ENCODE measurements at regions not wholly inside any gene's neighbourhood (a gene's known extent, or its start where the extent isn't known, plus 50 kb on each side); places are given as distances from the start of the nearest gene placed in this dataset.

DNA sequence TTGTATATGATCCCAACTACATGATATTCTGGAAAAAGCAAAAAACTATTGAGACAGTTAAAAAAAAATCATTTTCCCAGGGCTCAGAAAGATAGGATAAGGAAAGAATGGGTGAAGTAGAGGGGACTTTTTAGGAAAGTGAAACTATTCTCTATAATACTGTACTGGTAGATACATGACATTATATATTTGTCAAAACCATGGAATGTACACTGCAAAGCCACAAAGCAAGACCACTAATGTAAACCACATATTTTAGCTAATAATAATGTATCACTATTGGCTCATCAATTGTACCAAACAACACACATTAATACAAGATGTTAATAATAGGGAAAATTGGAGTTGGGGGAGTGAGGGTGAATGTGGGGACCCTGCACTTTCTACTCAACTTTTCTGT is 182.6 kb downstream of the EFNB2 start:
- intact Hi-C loops (cut with DNase I) = no loop called here
- no peak for TF ChIP-seq POLR2A (IDR thresholded peaks at IDR 0.05)
- TF ChIP-seq, protein P1, sequence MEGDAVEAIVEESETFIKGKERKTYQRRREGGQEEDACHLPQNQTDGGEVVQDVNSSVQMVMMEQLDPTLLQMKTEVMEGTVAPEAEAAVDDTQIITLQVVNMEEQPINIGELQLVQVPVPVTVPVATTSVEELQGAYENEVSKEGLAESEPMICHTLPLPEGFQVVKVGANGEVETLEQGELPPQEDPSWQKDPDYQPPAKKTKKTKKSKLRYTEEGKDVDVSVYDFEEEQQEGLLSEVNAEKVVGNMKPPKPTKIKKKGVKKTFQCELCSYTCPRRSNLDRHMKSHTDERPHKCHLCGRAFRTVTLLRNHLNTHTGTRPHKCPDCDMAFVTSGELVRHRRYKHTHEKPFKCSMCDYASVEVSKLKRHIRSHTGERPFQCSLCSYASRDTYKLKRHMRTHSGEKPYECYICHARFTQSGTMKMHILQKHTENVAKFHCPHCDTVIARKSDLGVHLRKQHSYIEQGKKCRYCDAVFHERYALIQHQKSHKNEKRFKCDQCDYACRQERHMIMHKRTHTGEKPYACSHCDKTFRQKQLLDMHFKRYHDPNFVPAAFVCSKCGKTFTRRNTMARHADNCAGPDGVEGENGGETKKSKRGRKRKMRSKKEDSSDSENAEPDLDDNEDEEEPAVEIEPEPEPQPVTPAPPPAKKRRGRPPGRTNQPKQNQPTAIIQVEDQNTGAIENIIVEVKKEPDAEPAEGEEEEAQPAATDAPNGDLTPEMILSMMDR (IDR thresholded peaks at IDR 0.05) = no peak
- no peak for TF ChIP-seq POLR2AphosphoS5 (IDR thresholded peaks at IDR 0.05)
- no peak for TF ChIP-seq EP300 (IDR thresholded peaks at IDR 0.05)
- H3K9me3 ChIP-seq = no peaks in the 10 kb centered on the region
- no peak overlapping the region for H3K4me3 ChIP-seq
- DNase-seq = no peak
- H3K36me3 ChIP-seq = no peaks in the 10 kb centered on the region
- H3K4me1 ChIP-seq = peaks cover 0 to 25% (median 13%) of the 10 kb centered on the region in 4 donors
- no peaks in the 10 kb centered on the region for H3K27me3 ChIP-seq
- no peak overlapping the region for H3K27ac ChIP-seq

DNA sequence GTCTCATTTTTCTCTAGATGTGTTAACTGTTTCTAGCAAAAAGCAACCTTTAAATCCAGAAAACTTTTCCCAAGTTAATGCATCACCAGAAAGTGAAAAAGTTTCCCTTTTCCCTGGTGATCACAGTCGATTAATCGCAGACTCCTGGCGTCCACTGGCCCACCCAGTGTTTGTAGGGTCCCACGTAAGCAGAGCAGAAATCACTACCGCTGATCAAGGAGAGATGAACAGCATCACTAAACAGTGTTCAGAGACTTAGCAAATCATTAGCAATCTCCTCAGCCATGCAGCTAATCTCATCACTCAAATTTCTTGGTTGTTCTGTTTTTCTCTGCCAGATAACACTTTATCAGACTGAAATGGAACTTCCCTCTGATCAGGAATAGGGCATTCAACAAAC is 184.2 kb downstream of the EFNB2 start:
- Histone ChIP-seq H3K27me3 (no peaks in the 10 kb centered on the region), H3K4me1 (peaks cover 0 to 19% (median 10%) of the 10 kb centered on the region in 4 donors), H3K36me3 (no peaks in the 10 kb centered on the region), H3K4me3 (no peak overlapping the region), H3K27ac (no peak overlapping the region), H3K9me3 (no peaks in the 10 kb centered on the region)
- intact Hi-C loops (cut with DNase I) = no loop called here
- 92 to 93% methylated on average over 5 of the region's 5 CpGs for WGBS, 2 donors
- no peak for TF ChIP-seq EP300 (IDR thresholded peaks at IDR 0.05)
- TF ChIP-seq POLR2A (IDR thresholded peaks at IDR 0.05) = no peak
- TF ChIP-seq, protein P1 (IDR thresholded peaks at IDR 0.05) = no peak
- no peak for TF ChIP-seq POLR2AphosphoS5 (IDR thresholded peaks at IDR 0.05)
- no peak for DNase-seq

DNA sequence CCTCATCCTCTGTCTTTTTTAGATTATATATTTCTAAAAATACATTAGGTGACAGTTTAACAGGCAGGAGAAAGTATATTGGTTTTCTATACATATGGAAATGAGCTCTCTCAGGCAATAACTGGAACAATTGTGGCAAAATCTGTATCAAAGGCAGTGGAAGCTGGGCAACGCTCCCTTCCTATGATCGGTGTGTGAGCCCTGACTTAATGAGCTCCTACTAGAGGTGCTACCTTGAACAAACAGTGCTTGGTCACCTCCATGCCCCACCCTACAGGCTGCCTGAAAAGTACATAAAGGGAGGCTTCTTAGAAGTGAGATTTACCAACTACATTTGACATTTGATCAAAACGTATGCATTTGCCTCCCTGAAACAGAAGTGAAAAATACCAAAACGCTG is 185.3 kb downstream of the EFNB2 start:
- H3K4me3 ChIP-seq = no peak overlapping the region
- H3K36me3 ChIP-seq = no peaks in the 10 kb centered on the region
- H3K4me1 ChIP-seq = peaks cover 0 to 19% (median 10%) of the 10 kb centered on the region in 4 donors
- DNase-seq = no peak
- WGBS, 2 donors = 13 to 58% methylated on average over 4 of the region's 4 CpGs
- intact Hi-C loops (cut with DNase I) = no loop called here
- TF ChIP-seq EP300 (IDR thresholded peaks at IDR 0.05) (no peak), POLR2A (IDR thresholded peaks at IDR 0.05) (no peak), POLR2AphosphoS5 (IDR thresholded peaks at IDR 0.05) (no peak)
- TF ChIP-seq, protein P1 (IDR thresholded peaks at IDR 0.05) = no peak
- H3K27me3 ChIP-seq = no peaks in the 10 kb centered on the region
- H3K9me3 ChIP-seq = no peaks in the 10 kb centered on the region
- no peak overlapping the region for H3K27ac ChIP-seq

DNA sequence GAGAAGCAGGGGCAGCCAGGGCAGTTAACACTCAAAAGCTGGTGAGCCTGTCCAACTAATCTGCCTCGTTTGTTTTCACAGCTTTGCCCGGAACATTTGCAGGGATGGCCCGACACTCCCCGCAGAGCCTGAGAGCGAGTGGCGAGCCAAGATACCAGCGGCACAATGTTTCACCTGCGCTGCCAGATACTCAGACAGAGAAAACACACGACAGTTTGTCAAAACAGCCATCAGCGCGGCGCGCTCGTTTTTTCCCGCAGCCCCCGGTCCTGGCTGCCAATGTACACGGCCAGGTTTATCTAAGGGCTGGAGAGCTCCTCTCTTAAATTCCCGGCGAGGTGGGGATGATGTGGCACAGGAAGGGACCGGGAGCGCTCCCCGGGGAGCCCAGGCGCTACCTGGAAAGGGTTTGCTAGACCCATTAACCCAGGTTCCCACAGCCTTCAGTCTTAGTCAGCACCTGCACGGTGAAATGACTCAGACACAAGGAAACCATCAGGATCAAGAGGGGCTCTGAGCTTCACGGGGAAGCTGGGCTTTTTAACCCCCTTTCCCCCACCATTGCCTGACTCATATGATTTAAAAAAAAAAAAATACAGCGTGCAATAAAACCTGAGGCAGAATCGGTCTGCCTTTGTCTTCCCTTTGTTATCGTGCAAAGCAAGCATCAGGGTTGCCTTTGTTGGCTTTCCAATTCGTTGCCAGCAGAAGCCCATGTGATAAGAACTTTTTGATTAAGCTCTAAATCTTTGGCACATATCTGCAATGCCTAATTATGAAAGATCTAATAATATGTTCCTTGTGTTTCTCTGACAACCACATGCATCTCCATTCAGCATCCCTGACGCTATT is 186.2 kb downstream of the EFNB2 start:
- 2 to 5% methylated on average over 30 of the region's 30 CpGs for WGBS, 2 donors
- intact Hi-C loops (cut with DNase I) = loop anchor here (5.0 to 10.0 kb wide), 2 partner anchors 133 to 185 kb away; partner anchors contain the start of gene EFNB2
- Histone ChIP-seq H3K9me3 (no peaks in the 10 kb centered on the region), H3K4me3 (peak overlapping the region in 3 of 4 donors; percentile 25 to 46 (median 41)), H3K36me3 (no peaks in the 10 kb centered on the region), H3K27ac (peak overlapping the region in 2 of 4 donors; percentile 31 to 40), H3K27me3 (no peaks in the 10 kb centered on the region), H3K4me1 (peaks cover 0 to 25% (median 12%) of the 10 kb centered on the region in 4 donors)
- TF ChIP-seq, protein P1 (IDR thresholded peaks at IDR 0.05) = no peak
- no peak for TF ChIP-seq EP300 (IDR thresholded peaks at IDR 0.05)
- no peak for TF ChIP-seq POLR2A (IDR thresholded peaks at IDR 0.05)
- TF ChIP-seq POLR2AphosphoS5 (IDR thresholded peaks at IDR 0.05) = no peak
- DNase-seq = no peak
